Mesendoderm (in vitro differentiated cells): ENCODE measurements at regions not wholly inside any gene's neighbourhood (a gene's known extent, or its start where the extent isn't known, plus 50 kb on each side); places are given as distances from the start of the nearest gene placed in this dataset.

Source experiments
- DNase-seq: peaks from one replicate; pipeline ENCODE4 v3.0.0; 2013
- H2AK5ac ChIP-seq: 2 replicates; pipeline ENCODE4 v1.6.1; 2013; ENCODE audit warnings: low read length, inconsistent platforms
- H2BK120ac ChIP-seq: 2 replicates; pipeline ENCODE4 v1.6.1; 2013; ENCODE audit warnings: low read depth, mild to moderate bottlenecking, low read length, moderate library complexity, mixed read lengths
- H2BK15ac ChIP-seq: replicated peaks from 2 replicates; pipeline ENCODE4 v1.6.1; 2013; ENCODE audit warnings: low read depth, mild to moderate bottlenecking, moderate library complexity
- H2BK5ac ChIP-seq: 2 replicates; pipeline ENCODE4 v1.6.1; 2013; ENCODE audit warnings: low read length, inconsistent platforms
- H3K18ac ChIP-seq: 2 replicates; pipeline ENCODE4 v1.6.1; 2013; ENCODE audit warnings: mild to moderate bottlenecking, low read length, mixed read lengths
- H3K23ac ChIP-seq: one replicate; pipeline ENCODE4 v1.6.1; 2013; ENCODE audit warnings: low read length
- H3K27ac ChIP-seq: 2 replicates; pipeline ENCODE4 v1.5.1; 2013; ENCODE audit warnings: low read depth, mild to moderate bottlenecking, inconsistent platforms, low read length, moderate library complexity
- H3K27me3 ChIP-seq: 2 replicates; pipeline ENCODE4 v1.6.1; 2013; ENCODE audit warnings: low read length, control low read depth, mild to moderate bottlenecking, inconsistent platforms; ENCODE audit not compliant: insufficient read depth, poor library complexity
- H3K36me3 ChIP-seq: 2 replicates; pipeline ENCODE4 v1.6.1; 2013; ENCODE audit warnings: low read length, inconsistent platforms; ENCODE audit not compliant: control insufficient read depth, insufficient read depth
- H3K4ac ChIP-seq: one replicate; pipeline ENCODE4 v1.6.1; 2013; ENCODE audit warnings: low read depth, mild to moderate bottlenecking, low read length, moderate library complexity
- H3K4me1 ChIP-seq: 2 replicates; pipeline ENCODE4 v1.6.1; 2013; ENCODE audit warnings: low read depth, low read length, inconsistent platforms; ENCODE audit not compliant: control insufficient read depth
- H3K4me2 ChIP-seq: 2 replicates; pipeline ENCODE4 v1.6.1; 2013; ENCODE audit warnings: low read length
- H3K4me3 ChIP-seq: 2 replicates; pipeline ENCODE4 v1.5.1; 2013; ENCODE audit warnings: mild to moderate bottlenecking, low read length
- H3K56ac ChIP-seq: one replicate; pipeline ENCODE4 v1.6.1; 2013; ENCODE audit warnings: low read length
- H3K79me1 ChIP-seq: 2 replicates; pipeline ENCODE4 v1.6.1; 2013; ENCODE audit warnings: low read length, inconsistent platforms
- H3K79me2 ChIP-seq: 2 replicates; pipeline ENCODE4 v1.6.1; 2013; ENCODE audit warnings: mild to moderate bottlenecking, low read length; ENCODE audit not compliant: control insufficient read depth, insufficient read depth
- H3K9ac ChIP-seq: 2 replicates; pipeline ENCODE4 v1.6.1; 2013; ENCODE audit warnings: low read length, inconsistent platforms
- H4K5ac ChIP-seq: one replicate; pipeline ENCODE4 v1.6.1; 2013; ENCODE audit warnings: low read length
- H4K8ac ChIP-seq: one replicate; pipeline ENCODE4 v1.6.1; 2013; ENCODE audit warnings: low read depth, mild to moderate bottlenecking, control low read depth, low read length, moderate library complexity
- WGBS: extraction: QIAGEN DNeasy Blood & Tissue Kit; methylation state at CpG from one replicate; pipeline ENCODE4 v1.1.7; 2013; ENCODE audit warnings: low lambda C conversion rate, missing lambda C conversion rate; ENCODE audit not compliant: insufficient coverage; ENCODE audit errors: extremely low coverage; 5-methylcytosine and 5-hydroxymethylcytosine counted together

GRCh38 chr4:132317923-132318322 is 831.2 kb upstream of the PCDH10 start:
- H2BK15ac ChIP-seq, result no peak overlapping the region
- no peak overlapping the region for H3K18ac ChIP-seq
- no peak overlapping the region for H3K23ac ChIP-seq
- no peak overlapping the region for H3K4ac ChIP-seq
- H2AK5ac ChIP-seq, result no peak overlapping the region
- no peak overlapping the region for H2BK5ac ChIP-seq
- no peaks in the 10 kb centered on the region for H3K79me1 ChIP-seq
- H3K27me3 ChIP-seq, result no peaks in the 10 kb centered on the region
- H3K4me2 ChIP-seq, result no peak overlapping the region
- no peak overlapping the region for H3K27ac ChIP-seq
- no peak overlapping the region for H3K4me3 ChIP-seq
- no peak overlapping the region for H4K8ac ChIP-seq
- H3K9ac ChIP-seq, result no peak overlapping the region
- H4K5ac ChIP-seq, result no peak overlapping the region
- no peaks in the 10 kb centered on the region for H3K36me3 ChIP-seq
- WGBS, result no CpG with 5 or more reads among the region's 2 CpGs
- no peak overlapping the region for H3K56ac ChIP-seq
- H3K4me1 ChIP-seq, result no peaks in the 10 kb centered on the region
- no peak overlapping the region for H2BK120ac ChIP-seq
- no peaks in the 10 kb centered on the region for H3K79me2 ChIP-seq
- no peak for DNase-seq

GRCh38 chr4:132328761-132329160 is 820.3 kb upstream of the PCDH10 start:
- WGBS, result no CpG with 5 or more reads among the region's 1 CpG
- no peaks in the 10 kb centered on the region for H3K79me2 ChIP-seq

DNA sequence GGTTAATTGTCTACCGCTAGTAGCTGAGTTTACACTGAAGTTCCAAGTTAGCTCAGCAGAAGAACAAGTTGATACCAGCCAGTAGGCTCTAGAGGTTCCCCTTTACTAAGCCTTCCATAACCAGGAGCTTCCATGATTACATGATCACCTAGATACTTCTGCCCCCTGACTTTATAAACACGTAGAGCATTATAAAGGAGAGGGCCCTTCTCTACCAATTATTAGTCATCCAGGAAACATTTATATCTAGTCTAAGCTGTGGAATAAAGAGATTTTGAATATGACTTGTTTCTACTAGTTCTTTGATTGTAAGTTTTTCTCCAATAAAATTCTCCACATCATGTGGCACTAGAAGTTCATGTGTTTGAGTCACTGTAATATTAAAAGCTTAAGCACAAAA is 818.1 kb upstream of the PCDH10 start:
- Histone ChIP-seq H2BK120ac (no peak overlapping the region), H2AK5ac (no peak overlapping the region), H2BK5ac (no peak overlapping the region), H4K8ac (no peak overlapping the region), H3K27me3 (no peaks in the 10 kb centered on the region), H3K79me2 (no peaks in the 10 kb centered on the region), H4K5ac (no peak overlapping the region), H3K4me2 (no peak overlapping the region), H3K4me3 (no peak overlapping the region), H3K23ac (no peak overlapping the region), H3K36me3 (no peaks in the 10 kb centered on the region), H3K4me1 (no peaks in the 10 kb centered on the region), H3K4ac (no peak overlapping the region), H3K9ac (no peak overlapping the region), H3K18ac (no peak overlapping the region), H2BK15ac (no peak overlapping the region), H3K79me1 (no peaks in the 10 kb centered on the region), H3K27ac (no peak overlapping the region), H3K56ac (no peak overlapping the region)
- no peak for DNase-seq
- no CpG with 5 or more reads among the region's 2 CpGs for WGBS

More at GRCh38 chr4:132328761-132329160, 820.3 kb upstream of the PCDH10 start:
- Histone ChIP-seq H2BK15ac (no peak overlapping the region), H3K27ac (no peak overlapping the region), H2BK120ac (no peak overlapping the region), H3K79me1 (no peaks in the 10 kb centered on the region), H4K8ac (no peak overlapping the region), H3K9ac (no peak overlapping the region), H3K4me3 (no peak overlapping the region), H2AK5ac (no peak overlapping the region), H3K18ac (no peak overlapping the region), H3K4me2 (no peak overlapping the region), H2BK5ac (no peak overlapping the region), H3K56ac (no peak overlapping the region), H3K36me3 (no peaks in the 10 kb centered on the region), H3K27me3 (no peaks in the 10 kb centered on the region), H3K23ac (no peak overlapping the region), H3K4me1 (no peaks in the 10 kb centered on the region), H3K4ac (no peak overlapping the region), H4K5ac (no peak overlapping the region)
- DNase-seq, result no peak

- Histone ChIP-seq H3K27me3 (no peaks in the 10 kb centered on the region), H3K36me3 (no peaks in the 10 kb centered on the region), H2BK15ac (no peak overlapping the region), H3K4ac (no peak overlapping the region), H2AK5ac (no peak overlapping the region), H2BK120ac (no peak overlapping the region), H3K23ac (no peak overlapping the region), H3K4me1 (no peaks in the 10 kb centered on the region), H3K4me2 (no peak overlapping the region), H3K79me1 (no peaks in the 10 kb centered on the region), H3K79me2 (no peaks in the 10 kb centered on the region), H4K5ac (no peak overlapping the region), H3K9ac (no peak overlapping the region), H4K8ac (no peak overlapping the region), H3K18ac (no peak overlapping the region), H3K27ac (no peak overlapping the region), H3K56ac (no peak overlapping the region), H3K4me3 (no peak overlapping the region), H2BK5ac (no peak overlapping the region)
- DNase-seq, result peak; percentile 44
- no CpG with 5 or more reads among the region's 1 CpG for WGBS
Observed at GRCh38 chr4:132332932-132333723, 816.0 kb upstream of the PCDH10 start.

- no CpG with 5 or more reads among the region's 1 CpG for WGBS
- Histone ChIP-seq H3K56ac (no peak overlapping the region), H3K36me3 (no peaks in the 10 kb centered on the region), H3K9ac (no peak overlapping the region), H3K79me2 (no peaks in the 10 kb centered on the region), H2BK15ac (no peak overlapping the region), H3K4me2 (no peak overlapping the region), H4K8ac (no peak overlapping the region), H3K4me3 (no peak overlapping the region), H3K4ac (no peak overlapping the region), H2AK5ac (no peak overlapping the region), H3K4me1 (no peaks in the 10 kb centered on the region), H2BK120ac (no peak overlapping the region), H3K18ac (no peak overlapping the region), H3K23ac (no peak overlapping the region), H3K79me1 (no peaks in the 10 kb centered on the region), H4K5ac (no peak overlapping the region), H3K27me3 (no peaks in the 10 kb centered on the region), H3K27ac (no peak overlapping the region), H2BK5ac (no peak overlapping the region)
- no peak for DNase-seq
Observed at GRCh38 chr4:132333724-132334047, 815.4 kb upstream of the PCDH10 start.

- no peaks in the 10 kb centered on the region for H3K4me1 ChIP-seq
- no peak overlapping the region for H3K4ac ChIP-seq
- H3K36me3 ChIP-seq, result no peaks in the 10 kb centered on the region
- no peak overlapping the region for H4K8ac ChIP-seq
- no peak overlapping the region for H2AK5ac ChIP-seq
- no peak for DNase-seq
- H3K27me3 ChIP-seq, result no peaks in the 10 kb centered on the region
- no peak overlapping the region for H4K5ac ChIP-seq
- H3K79me1 ChIP-seq, result no peaks in the 10 kb centered on the region
- H3K23ac ChIP-seq, result no peak overlapping the region
- no peak overlapping the region for H2BK15ac ChIP-seq
- WGBS, result no CpG with 5 or more reads among the region's 3 CpGs
- no peak overlapping the region for H2BK5ac ChIP-seq
- H2BK120ac ChIP-seq, result no peak overlapping the region
- no peak overlapping the region for H3K9ac ChIP-seq
- H3K4me3 ChIP-seq, result no peak overlapping the region
- H3K4me2 ChIP-seq, result no peak overlapping the region
- H3K56ac ChIP-seq, result no peak overlapping the region
- no peak overlapping the region for H3K27ac ChIP-seq
- no peak overlapping the region for H3K18ac ChIP-seq
- H3K79me2 ChIP-seq, result no peaks in the 10 kb centered on the region
Observed at GRCh38 chr4:132334081-132334480, 815.0 kb upstream of the PCDH10 start.
